Central memory CD8-positive, alpha-beta T cell (primary cell): ENCODE measurements at regions not wholly inside any gene's neighbourhood (a gene's known extent, or its start where the extent isn't known, plus 50 kb on each side); places are given as distances from the start of the nearest gene placed in this dataset.
"Not testable (repeated sequence)": the region's sequence is repeated elsewhere in the genome, so short reads cannot be mapped to it uniquely, and the experiment has no call there.

Source experiments
- ATAC-seq: fragments of 150-1000 bp; cut with Tn5 transposase; replicated peaks from 2 replicates; pipeline ENCODE4 v1.10.0; 2022; ENCODE audit warnings: mild to moderate bottlenecking, moderate FRiP score, moderate number of reproducible peaks; ENCODE audit not compliant: poor library complexity, severe bottlenecking; ENCODE audit errors: extremely low read depth
- DNase-seq, 2 donors: peaks; one replicate each; pipeline ENCODE4 v3.0.0; 2021; ENCODE audit warnings: low spot score in 2 of 2
- H3K27ac Mint-ChIP-seq: one replicate; pipeline ENCODE4 v1.8.0; 2022; ENCODE audit warnings: low read depth, mild to moderate bottlenecking, moderate library complexity, mixed read lengths
- H3K27me3 Mint-ChIP-seq: one replicate; pipeline ENCODE4 v1.8.0; 2022; ENCODE audit warnings: mixed read lengths
- H3K36me3 Mint-ChIP-seq: one replicate; pipeline ENCODE4 v1.8.0; 2022; ENCODE audit warnings: mild to moderate bottlenecking, moderate library complexity, mixed read lengths; ENCODE audit not compliant: insufficient read depth
- H3K4me1 Mint-ChIP-seq: one replicate; pipeline ENCODE4 v1.8.0; 2022; ENCODE audit warnings: mixed read lengths
- H3K4me3 Mint-ChIP-seq: one replicate; pipeline ENCODE4 v1.8.0; 2022; ENCODE audit warnings: mild to moderate bottlenecking, moderate library complexity, mixed read lengths
- H3K9me3 Mint-ChIP-seq: one replicate; pipeline ENCODE4 v1.8.0; 2022; ENCODE audit warnings: mixed read lengths

- Mint-ChIP-seq H3K4me3 (no peak overlapping the region), H3K27me3 (peaks cover 40% of the 10 kb centered on the region), H3K4me1 (no peaks in the 10 kb centered on the region), H3K27ac (no peak overlapping the region), H3K36me3 (no peaks in the 10 kb centered on the region), H3K9me3 (no peaks in the 10 kb centered on the region)
- ATAC-seq: no peak
- DNase-seq: no peak
Observed at GRCh38 chr14:106347890-106348755, 821.7 kb downstream of the TMEM121 start.

GRCh38 chr14:106348873-106349540 lies 822.6 kb downstream of the TMEM121 start:
- peaks cover 43% of the 10 kb centered on the region for H3K27me3 Mint-ChIP-seq
- H3K4me3 Mint-ChIP-seq, H3K27ac Mint-ChIP-seq, H3K4me1 Mint-ChIP-seq, H3K9me3 Mint-ChIP-seq, H3K36me3 Mint-ChIP-seq, ATAC-seq: not testable (repeated sequence)
- peak; percentile 70 to 78 for DNase-seq

DNA sequence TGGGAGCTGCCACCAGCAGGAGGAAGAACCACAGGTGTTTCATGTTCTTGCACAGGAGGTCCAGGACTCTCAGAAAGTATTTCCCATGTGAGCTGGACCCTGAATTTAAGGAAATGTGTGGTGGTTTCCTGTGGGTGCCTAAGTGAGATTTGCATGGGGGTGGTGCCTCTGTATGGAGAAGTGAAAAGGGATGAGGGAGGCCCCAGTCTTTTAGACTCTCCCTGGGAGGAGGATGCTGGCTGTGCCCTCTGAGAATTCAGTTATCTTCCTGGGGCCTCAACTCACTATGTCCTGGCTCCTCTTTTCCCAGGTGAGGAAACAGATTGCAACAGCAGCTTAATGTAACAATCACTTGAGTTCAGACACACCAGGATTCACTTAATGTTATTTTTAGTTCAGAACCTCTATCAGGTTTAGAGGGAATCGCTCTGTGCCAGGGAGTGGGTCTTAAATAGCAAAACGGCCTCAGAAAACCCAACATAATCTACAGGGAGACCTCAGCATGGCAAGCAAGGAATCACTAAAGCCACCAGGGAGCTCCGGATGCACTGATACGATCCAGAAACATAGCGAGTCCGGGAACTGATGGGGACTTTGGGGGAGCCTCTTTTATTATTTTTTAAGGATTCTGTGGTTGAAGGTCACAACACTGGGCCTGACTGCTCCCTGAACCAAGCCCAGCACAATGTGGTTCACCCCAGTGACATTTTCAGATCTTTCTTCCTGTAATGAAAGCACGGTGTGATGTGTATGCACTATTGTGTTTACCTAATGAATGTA lies 823.5 kb downstream of the TMEM121 start:
- not testable (repeated sequence) for H3K9me3 Mint-ChIP-seq, DNase-seq, H3K27ac Mint-ChIP-seq, ATAC-seq, H3K4me3 Mint-ChIP-seq, H3K36me3 Mint-ChIP-seq, H3K4me1 Mint-ChIP-seq
- H3K27me3 Mint-ChIP-seq: peaks cover 45% of the 10 kb centered on the region

DNA sequence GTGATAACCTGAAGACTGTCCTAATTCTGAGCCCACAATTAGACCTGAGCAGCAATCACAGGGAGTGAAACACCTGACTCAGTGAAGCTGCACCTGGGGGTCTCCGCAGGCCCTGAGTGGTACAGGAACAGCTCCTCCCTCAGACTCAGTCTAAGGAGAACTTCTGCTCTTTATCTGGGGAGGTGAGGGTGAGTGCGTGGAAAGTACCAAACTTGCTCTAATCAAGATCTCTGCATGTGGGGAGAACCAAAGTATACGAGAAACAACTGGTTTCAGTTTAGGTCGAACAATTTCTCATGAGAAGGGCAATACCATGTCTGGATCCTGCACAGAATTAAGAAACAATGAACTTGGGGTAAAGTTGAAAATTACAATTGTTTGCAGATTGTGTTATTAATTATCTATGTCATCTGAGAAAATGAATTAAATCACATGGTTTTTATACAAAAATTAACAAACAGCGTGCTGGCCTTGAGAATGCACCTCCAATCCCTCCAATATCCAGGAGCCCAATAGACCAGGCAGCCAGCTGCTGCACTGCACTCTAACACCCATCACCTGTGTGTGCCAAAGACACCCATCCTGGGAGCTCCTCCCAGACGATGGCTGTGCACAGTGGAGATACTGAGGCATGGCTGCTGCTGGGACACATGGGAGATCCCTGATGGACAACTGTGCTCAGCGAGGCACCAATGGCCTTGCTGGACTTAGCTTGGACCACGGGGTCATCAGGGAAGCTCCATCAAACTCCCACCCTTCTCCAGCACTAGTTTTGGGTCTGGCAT lies 828.8 kb downstream of the TMEM121 start:
- H3K4me3 Mint-ChIP-seq: not testable (repeated sequence)

DNA sequence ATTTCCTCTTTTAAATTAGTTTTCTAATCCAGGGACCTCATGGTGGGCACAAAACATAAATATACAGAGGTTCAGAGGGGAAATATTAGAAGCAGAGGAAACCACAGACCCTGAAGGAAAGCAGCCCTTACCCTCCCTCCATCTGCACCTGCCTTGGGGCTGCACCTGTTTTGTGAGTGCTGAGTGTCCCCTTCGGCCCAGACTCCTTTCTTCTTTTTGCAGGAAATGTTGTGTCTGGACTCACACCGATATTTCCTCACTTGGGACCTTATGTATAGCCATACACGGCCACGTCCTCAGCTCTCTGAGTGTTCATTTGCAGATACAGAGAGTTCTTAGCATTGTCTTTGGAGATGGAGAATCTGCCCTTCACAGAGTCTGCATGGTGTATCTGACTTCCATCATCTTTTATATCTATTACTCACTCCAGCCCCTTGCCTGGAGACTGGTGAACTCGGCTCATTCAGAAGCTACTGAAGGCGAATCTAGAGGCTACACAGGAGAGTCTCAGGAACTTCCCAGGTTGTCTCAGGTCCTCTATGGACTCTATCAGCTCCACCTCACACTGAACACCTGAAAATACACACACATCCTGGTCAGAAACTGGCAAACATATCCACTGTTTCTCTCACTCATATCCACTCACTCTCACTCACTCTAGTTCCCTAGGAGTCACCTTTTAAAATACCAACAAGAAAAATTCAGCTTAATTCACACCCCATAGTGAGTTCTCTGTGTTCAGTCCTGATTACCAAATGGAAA lies 829.7 kb downstream of the TMEM121 start:
- not testable (repeated sequence) for H3K9me3 Mint-ChIP-seq, H3K4me1 Mint-ChIP-seq, H3K4me3 Mint-ChIP-seq, H3K36me3 Mint-ChIP-seq, DNase-seq, ATAC-seq, H3K27ac Mint-ChIP-seq
- H3K27me3 Mint-ChIP-seq: peaks cover 37% of the 10 kb centered on the region

More for the DNA sequence above, 828.8 kb downstream of the TMEM121 start:
- peaks cover 34% of the 10 kb centered on the region for H3K27me3 Mint-ChIP-seq
- not testable (repeated sequence) for H3K27ac Mint-ChIP-seq, H3K9me3 Mint-ChIP-seq, H3K36me3 Mint-ChIP-seq, H3K4me1 Mint-ChIP-seq, DNase-seq, ATAC-seq

DNA sequence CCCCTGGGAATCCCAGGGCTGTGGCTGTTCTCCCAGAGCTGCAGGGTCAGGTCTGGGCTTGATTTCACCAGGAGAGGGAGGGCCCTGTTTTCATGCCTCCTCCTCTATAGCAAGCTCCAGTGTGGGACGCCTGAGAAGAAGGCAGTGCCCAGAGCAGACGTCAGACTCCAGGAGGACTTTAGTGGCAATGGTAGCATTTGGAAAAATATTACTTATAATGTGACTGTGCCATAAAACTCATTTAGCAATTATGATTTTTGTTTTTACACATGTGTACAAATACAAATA lies 830.2 kb downstream of the TMEM121 start:
- H3K36me3 Mint-ChIP-seq, H3K4me1 Mint-ChIP-seq, H3K4me3 Mint-ChIP-seq, H3K27ac Mint-ChIP-seq, H3K9me3 Mint-ChIP-seq, ATAC-seq, DNase-seq: not testable (repeated sequence)
- peaks cover 42% of the 10 kb centered on the region for H3K27me3 Mint-ChIP-seq

- not testable (repeated sequence) for H3K4me3 Mint-ChIP-seq, ATAC-seq, H3K9me3 Mint-ChIP-seq, DNase-seq, H3K36me3 Mint-ChIP-seq, H3K27ac Mint-ChIP-seq, H3K4me1 Mint-ChIP-seq
- H3K27me3 Mint-ChIP-seq: peaks cover 37% of the 10 kb centered on the region
Observed at GRCh38 chr14:106359157-106359887, 832.9 kb downstream of the TMEM121 start.

- H3K9me3 Mint-ChIP-seq, H3K4me3 Mint-ChIP-seq, ATAC-seq, DNase-seq, H3K4me1 Mint-ChIP-seq, H3K36me3 Mint-ChIP-seq, H3K27ac Mint-ChIP-seq: not testable (repeated sequence)
- peaks cover 49% of the 10 kb centered on the region for H3K27me3 Mint-ChIP-seq
Observed at GRCh38 chr14:106365371-106365770, 839.0 kb downstream of the TMEM121 start.

DNA sequence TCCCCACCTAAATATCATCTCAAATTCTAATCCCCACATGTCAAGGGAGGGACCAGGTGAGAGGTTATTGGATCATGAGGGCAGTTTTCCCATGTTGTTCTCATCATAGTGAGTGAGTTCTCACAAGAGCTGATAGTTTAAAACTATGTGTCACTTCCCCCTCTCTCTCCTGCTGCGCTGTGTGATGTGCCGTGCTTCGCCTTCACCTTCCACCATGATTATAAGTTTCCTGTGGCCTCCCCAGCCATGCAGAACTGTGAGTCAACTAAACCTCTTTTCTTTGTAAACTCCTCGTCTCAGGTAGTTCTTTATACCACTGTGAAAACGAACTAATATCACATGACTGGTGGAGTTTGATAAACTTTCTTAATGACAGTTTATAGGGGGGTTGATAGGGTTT lies 839.5 kb downstream of the TMEM121 start:
- not testable (repeated sequence) for DNase-seq, H3K9me3 Mint-ChIP-seq, H3K27ac Mint-ChIP-seq, H3K4me1 Mint-ChIP-seq, ATAC-seq, H3K4me3 Mint-ChIP-seq, H3K36me3 Mint-ChIP-seq
- H3K27me3 Mint-ChIP-seq: peaks cover 53% of the 10 kb centered on the region

DNA sequence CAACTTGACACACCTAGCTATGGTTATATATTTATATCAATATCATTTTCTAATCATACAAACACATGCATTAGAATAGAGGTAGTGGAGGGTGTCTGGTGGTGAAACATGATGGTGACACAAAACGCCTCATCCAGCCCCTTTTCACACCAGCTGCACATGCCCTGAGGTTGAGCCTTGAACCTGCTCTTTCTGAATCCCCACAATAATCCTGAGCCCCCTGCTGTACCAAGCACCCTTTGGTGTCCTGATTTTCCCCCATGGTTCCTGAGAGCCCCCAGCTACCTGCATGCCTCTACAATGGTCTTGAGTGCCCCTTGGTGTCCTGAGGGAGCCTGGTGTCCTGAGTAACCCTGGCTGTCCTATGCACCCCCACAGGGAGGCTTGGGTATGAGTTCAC lies 840.6 kb downstream of the TMEM121 start:
- H3K9me3 Mint-ChIP-seq, H3K36me3 Mint-ChIP-seq, ATAC-seq, H3K4me3 Mint-ChIP-seq, H3K4me1 Mint-ChIP-seq, H3K27ac Mint-ChIP-seq, DNase-seq: not testable (repeated sequence)
- H3K27me3 Mint-ChIP-seq: peaks cover 56% of the 10 kb centered on the region

GRCh38 chr14:106369456-106369855 lies 843.1 kb downstream of the TMEM121 start:
- H3K27ac Mint-ChIP-seq, ATAC-seq, H3K4me3 Mint-ChIP-seq, H3K9me3 Mint-ChIP-seq, H3K36me3 Mint-ChIP-seq, DNase-seq: not testable (repeated sequence)
- Mint-ChIP-seq H3K4me1 (peaks cover 18% of the 10 kb centered on the region), H3K27me3 (peaks cover 67% of the 10 kb centered on the region)
